ENCODE measurements at regions not wholly inside any gene's neighbourhood (a gene's known extent, or its start where the extent isn't known, plus 50 kb on each side); places are given as distances from the start of the nearest gene placed in this dataset.

DNA sequence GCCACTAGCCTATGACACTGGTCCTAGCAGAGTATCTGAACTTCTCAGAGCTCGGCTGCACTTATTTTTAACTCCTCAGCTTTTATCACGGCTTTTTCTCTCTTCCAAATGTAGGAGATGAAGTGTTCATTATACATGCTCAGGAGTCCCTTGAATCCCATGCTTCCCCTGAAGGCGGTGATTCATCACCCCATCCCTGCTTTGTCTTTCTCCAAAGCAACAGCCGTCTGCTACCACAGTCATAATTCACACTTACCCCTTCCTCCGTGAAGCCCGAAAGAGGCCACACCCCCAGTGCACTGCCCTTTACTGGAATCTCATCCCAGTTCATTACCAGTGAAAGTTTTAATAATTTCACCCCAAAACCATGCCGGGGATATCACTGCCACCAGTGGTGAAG, 301.5 kb upstream of the SHH start:
- Histone ChIP-seq H3K27ac (ENCODE audit: low read length) (no peak overlapping the region), H3K36me3 (ENCODE audit: control insufficient read depth, insufficient read depth, low read length) (no peaks in the 10 kb centered on the region), H3K4me1 (ENCODE audit: control insufficient read depth, insufficient read depth, low read length) (no peaks in the 10 kb centered on the region), H3K9me3 (ENCODE audit: control insufficient read depth, insufficient read depth, low read length) (no peaks in the 10 kb centered on the region), H3K4me3 (ENCODE audit: low read length) (no peak overlapping the region), H3K27me3 (ENCODE audit: control insufficient read depth, insufficient read depth, low read length) (no peaks in the 10 kb centered on the region)
- 66% methylated on average over 6 of the region's 7 CpGs for WGBS (ENCODE audit: insufficient coverage)
- Mint-ChIP-seq H3K4me3 (no peak overlapping the region), H3K27ac (no peak overlapping the region), H3K27me3 (ENCODE audit: low read depth in 2 of 2) (no peaks in the 10 kb centered on the region), H3K4me1 (no peaks in the 10 kb centered on the region), H3K36me3 (no peaks in the 10 kb centered on the region), H3K9me3 (peaks cover 0 to 2% of the 10 kb centered on the region in 2 donors)
- intact Hi-C loops (cut with micrococcal nuclease) = no loop called here
- TF ChIP-seq, protein P1, sequence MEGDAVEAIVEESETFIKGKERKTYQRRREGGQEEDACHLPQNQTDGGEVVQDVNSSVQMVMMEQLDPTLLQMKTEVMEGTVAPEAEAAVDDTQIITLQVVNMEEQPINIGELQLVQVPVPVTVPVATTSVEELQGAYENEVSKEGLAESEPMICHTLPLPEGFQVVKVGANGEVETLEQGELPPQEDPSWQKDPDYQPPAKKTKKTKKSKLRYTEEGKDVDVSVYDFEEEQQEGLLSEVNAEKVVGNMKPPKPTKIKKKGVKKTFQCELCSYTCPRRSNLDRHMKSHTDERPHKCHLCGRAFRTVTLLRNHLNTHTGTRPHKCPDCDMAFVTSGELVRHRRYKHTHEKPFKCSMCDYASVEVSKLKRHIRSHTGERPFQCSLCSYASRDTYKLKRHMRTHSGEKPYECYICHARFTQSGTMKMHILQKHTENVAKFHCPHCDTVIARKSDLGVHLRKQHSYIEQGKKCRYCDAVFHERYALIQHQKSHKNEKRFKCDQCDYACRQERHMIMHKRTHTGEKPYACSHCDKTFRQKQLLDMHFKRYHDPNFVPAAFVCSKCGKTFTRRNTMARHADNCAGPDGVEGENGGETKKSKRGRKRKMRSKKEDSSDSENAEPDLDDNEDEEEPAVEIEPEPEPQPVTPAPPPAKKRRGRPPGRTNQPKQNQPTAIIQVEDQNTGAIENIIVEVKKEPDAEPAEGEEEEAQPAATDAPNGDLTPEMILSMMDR (IDR thresholded peaks at IDR 0.05) = no peak
- ATAC-seq (no peak), DNase-seq (no peak)

DNA sequence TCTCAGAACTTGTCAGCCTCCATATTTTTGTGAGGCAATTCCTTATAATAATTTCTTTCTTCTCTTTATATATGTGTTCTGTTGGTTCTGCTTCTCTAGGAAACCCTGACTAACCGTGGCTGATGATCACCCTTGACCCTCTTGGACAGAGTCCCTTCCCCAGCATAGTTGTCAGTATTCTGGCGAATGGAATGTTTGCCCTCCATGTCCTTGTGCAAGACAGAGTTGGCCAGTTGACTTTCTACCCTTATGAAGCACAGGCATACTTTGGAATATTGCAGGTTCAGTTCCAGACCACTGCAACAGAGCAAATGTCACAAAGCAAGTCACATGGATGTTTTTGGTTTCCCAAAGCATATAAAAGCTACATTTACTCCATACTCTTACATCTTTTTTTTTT, 297.7 kb upstream of the SHH start:
- Histone ChIP-seq H3K36me3 (ENCODE audit: control insufficient read depth, insufficient read depth, low read length) (no peaks in the 10 kb centered on the region), H3K27ac (ENCODE audit: low read length) (no peak overlapping the region), H3K4me3 (ENCODE audit: low read length) (no peak overlapping the region), H3K27me3 (ENCODE audit: control insufficient read depth, insufficient read depth, low read length) (no peaks in the 10 kb centered on the region), H3K9me3 (ENCODE audit: control insufficient read depth, insufficient read depth, low read length) (no peaks in the 10 kb centered on the region), H3K4me1 (ENCODE audit: control insufficient read depth, insufficient read depth, low read length) (no peaks in the 10 kb centered on the region)
- no peak for ATAC-seq
- no peak for DNase-seq
- Mint-ChIP-seq H3K4me1 (no peaks in the 10 kb centered on the region), H3K9me3 (peaks cover 0 to 2% of the 10 kb centered on the region in 2 donors), H3K27me3 (ENCODE audit: low read depth in 2 of 2) (no peaks in the 10 kb centered on the region), H3K36me3 (no peaks in the 10 kb centered on the region), H3K27ac (no peak overlapping the region), H3K4me3 (no peak overlapping the region)
- TF ChIP-seq, protein P1 (IDR thresholded peaks at IDR 0.05) = no peak
- 86% methylated on average over 2 of the region's 2 CpGs for WGBS (ENCODE audit: insufficient coverage)
- intact Hi-C loops (cut with micrococcal nuclease) = no loop called here

DNA sequence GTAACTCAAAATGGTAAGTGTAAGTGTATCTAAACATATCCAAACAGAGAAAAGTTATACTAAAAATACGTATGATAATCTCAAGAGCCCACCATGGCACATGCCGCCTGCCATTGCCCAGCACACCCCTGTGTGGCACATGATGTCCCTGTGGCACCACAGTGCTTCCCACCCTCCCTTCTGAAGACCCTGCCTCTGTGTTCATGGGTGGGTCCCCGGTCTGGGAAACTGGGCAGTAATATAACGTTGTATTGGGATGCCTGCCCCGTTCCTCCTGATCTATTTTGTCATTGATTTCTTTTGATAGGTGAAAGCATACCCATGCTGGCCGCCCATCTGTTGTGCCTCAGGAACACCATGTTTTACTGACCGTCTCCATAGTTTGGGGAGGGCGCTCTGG, 296.8 kb upstream of the SHH start:
- Mint-ChIP-seq H3K36me3 (no peaks in the 10 kb centered on the region), H3K27ac (no peak overlapping the region), H3K4me1 (no peaks in the 10 kb centered on the region), H3K9me3 (peaks cover 0 to 2% of the 10 kb centered on the region in 2 donors), H3K27me3 (ENCODE audit: low read depth in 2 of 2) (no peaks in the 10 kb centered on the region), H3K4me3 (no peak overlapping the region)
- no peak overlapping the region for H3K4me3 ChIP-seq (ENCODE audit: low read length)
- no peak overlapping the region for H3K27ac ChIP-seq (ENCODE audit: low read length)
- no peaks in the 10 kb centered on the region for H3K36me3 ChIP-seq (ENCODE audit: control insufficient read depth, insufficient read depth, low read length)
- no peak for DNase-seq
- no peaks in the 10 kb centered on the region for H3K4me1 ChIP-seq (ENCODE audit: control insufficient read depth, insufficient read depth, low read length)
- no peak for ATAC-seq
- H3K9me3 ChIP-seq (ENCODE audit: control insufficient read depth, insufficient read depth, low read length) = no peaks in the 10 kb centered on the region
- TF ChIP-seq, protein P1 (IDR thresholded peaks at IDR 0.05) = no peak
- H3K27me3 ChIP-seq (ENCODE audit: control insufficient read depth, insufficient read depth, low read length) = no peaks in the 10 kb centered on the region
- WGBS (ENCODE audit: insufficient coverage) = 89% methylated on average over 8 of the region's 8 CpGs
- intact Hi-C loops (cut with micrococcal nuclease) = no loop called here

DNA sequence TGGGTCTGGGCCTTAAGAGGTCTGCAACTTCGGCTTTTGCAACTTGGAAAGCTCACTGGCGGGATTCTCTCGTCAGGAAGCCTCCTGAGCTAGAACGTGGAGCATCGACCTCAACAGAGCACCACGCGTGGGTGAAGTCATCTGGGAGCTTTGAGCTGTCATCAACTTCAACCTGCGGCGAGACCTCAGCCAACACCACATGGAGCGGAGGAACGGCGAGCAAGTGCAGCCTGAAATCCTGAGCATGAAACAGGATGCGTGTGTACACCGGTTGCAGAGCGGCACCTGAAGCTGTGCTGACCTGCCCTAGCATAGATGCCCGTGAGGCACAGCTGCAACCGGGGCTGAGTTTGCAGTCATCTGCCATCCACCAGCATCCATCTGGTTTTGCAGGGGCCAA, 295.7 kb upstream of the SHH start:
- Mint-ChIP-seq H3K4me3 (no peak overlapping the region), H3K27me3 (ENCODE audit: low read depth in 2 of 2) (no peaks in the 10 kb centered on the region), H3K27ac (no peak overlapping the region), H3K9me3 (peaks cover 0 to 2% of the 10 kb centered on the region in 2 donors), H3K4me1 (no peaks in the 10 kb centered on the region), H3K36me3 (no peaks in the 10 kb centered on the region)
- Histone ChIP-seq H3K4me1 (ENCODE audit: control insufficient read depth, insufficient read depth, low read length) (no peaks in the 10 kb centered on the region), H3K4me3 (ENCODE audit: low read length) (no peak overlapping the region), H3K36me3 (ENCODE audit: control insufficient read depth, insufficient read depth, low read length) (no peaks in the 10 kb centered on the region), H3K27me3 (ENCODE audit: control insufficient read depth, insufficient read depth, low read length) (no peaks in the 10 kb centered on the region), H3K9me3 (ENCODE audit: control insufficient read depth, insufficient read depth, low read length) (no peaks in the 10 kb centered on the region), H3K27ac (ENCODE audit: low read length) (no peak overlapping the region)
- DNase-seq (no peak), ATAC-seq (no peak)
- TF ChIP-seq, protein P1 (IDR thresholded peaks at IDR 0.05) = no peak
- intact Hi-C loops (cut with micrococcal nuclease) = no loop called here
- WGBS (ENCODE audit: insufficient coverage) = 93% methylated on average over 17 of the region's 17 CpGs

Data from natural killer cell (primary cell).